SK-N-MC (cell line): ENCODE measurements at regions not wholly inside any gene's neighbourhood (a gene's known extent, or its start where the extent isn't known, plus 50 kb on each side); places are given as distances from the start of the nearest gene placed in this dataset.

Source experiments
- EZH2 ChIP-seq: fragments of 200-600 bp; sonication (generic); IDR thresholded peaks from one replicate; pipeline ENCODE4 v1.6.1; 2017; ENCODE audit warnings: antibody characterized with exemption
- POLR2AphosphoS5 ChIP-seq: IDR thresholded peaks from 2 replicates; pipeline ENCODE4 v1.6.1; 2012; ENCODE audit warnings: mild to moderate bottlenecking, low read depth, low read length, borderline replicate concordance

DNA sequence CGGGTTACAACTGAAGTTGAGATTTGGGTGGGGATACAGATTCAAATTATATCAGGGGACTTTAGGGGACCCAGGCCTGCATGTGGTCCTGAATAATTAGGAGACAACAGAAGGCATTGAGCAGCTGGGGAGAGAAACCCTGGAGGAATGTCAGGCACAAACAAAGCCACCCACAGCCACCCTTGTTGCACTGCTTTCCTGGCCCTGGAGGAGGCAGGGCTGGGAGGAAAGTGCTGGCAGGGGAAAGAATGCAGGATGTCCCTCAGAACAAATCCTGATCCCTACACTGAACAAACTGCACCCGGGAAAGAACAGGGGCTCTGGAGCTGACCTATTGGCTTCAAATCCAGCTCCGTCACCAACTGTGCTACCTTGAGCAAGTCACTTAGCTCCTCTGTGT lies 214.1 kb upstream of the ATP6AP2 start:
- TF ChIP-seq EZH2 (no peak), POLR2AphosphoS5 (no peak)
